HFFc6 (cell line): ENCODE measurements at regions not wholly inside any gene's neighbourhood (a gene's known extent, or its start where the extent isn't known, plus 50 kb on each side); places are given as distances from the start of the nearest gene placed in this dataset.

ENCODE experiments used
- DNase-seq: peaks from one replicate; pipeline ENCODE4 v3.0.0-alpha.2; 2018
- H3K27ac Mint-ChIP-seq: 2 replicates; pipeline ENCODE4 v1.8.0; 2020; ENCODE audit warnings: mild to moderate bottlenecking, mixed read lengths
- H3K27me3 Mint-ChIP-seq: 2 replicates; pipeline ENCODE4 v1.8.0; 2021; ENCODE audit warnings: mild to moderate bottlenecking, moderate library complexity, mixed read lengths; ENCODE audit not compliant: insufficient read depth
- H3K36me3 Mint-ChIP-seq: 2 replicates; pipeline ENCODE4 v1.8.0; 2021; ENCODE audit warnings: low read depth, mixed read lengths
- H3K4me1 Mint-ChIP-seq: 2 replicates; pipeline ENCODE4 v1.8.0; 2020; ENCODE audit warnings: low read depth, mixed read lengths
- H3K4me3 Mint-ChIP-seq: 2 replicates; pipeline ENCODE4 v1.8.0; 2020; ENCODE audit warnings: mild to moderate bottlenecking, moderate library complexity, mixed read lengths
- H3K9me3 Mint-ChIP-seq: 2 replicates; pipeline ENCODE4 v1.8.0; 2020; ENCODE audit warnings: mild to moderate bottlenecking, mixed read lengths
- TF ChIP-seq, protein P1 (sequence below): fragments of 200-600 bp; sonication (generic); IDR thresholded peaks from 2 replicates; pipeline ENCODE4 v1.5.0; 2021; ENCODE audit warnings: antibody characterized with exemption, mild to moderate bottlenecking

DNA sequence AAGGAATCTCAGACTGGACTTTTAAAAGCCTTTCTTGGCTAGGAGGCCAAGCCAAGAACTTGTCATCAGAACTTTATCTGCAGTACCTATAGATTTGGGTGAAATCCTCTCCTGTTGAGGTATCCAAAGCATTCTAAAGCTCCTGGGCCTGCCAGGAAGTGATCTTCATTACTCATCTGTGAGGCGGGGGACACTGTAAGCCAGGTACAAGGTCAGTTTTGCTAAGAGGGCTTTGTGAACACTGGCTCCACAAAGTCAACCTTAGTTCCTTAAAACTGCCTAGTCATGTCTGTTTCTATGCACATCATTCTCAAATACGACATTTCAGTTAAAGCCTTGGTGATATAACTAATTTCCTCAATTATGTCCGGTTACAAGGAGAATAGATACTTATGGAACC, 236.7 kb downstream of the PIK3R1 start:
- Mint-ChIP-seq H3K9me3 (no peaks in the 10 kb centered on the region), H3K27ac (no peak overlapping the region; the same call in 1 of the 2 replicates), H3K4me1 (peaks cover 66% of the 10 kb centered on the region), H3K36me3 (no peaks in the 10 kb centered on the region; the same call in 1 of the 2 replicates), H3K27me3 (no peaks in the 10 kb centered on the region), H3K4me3 (no peak overlapping the region)
- no peak for DNase-seq
- TF ChIP-seq, protein P1, sequence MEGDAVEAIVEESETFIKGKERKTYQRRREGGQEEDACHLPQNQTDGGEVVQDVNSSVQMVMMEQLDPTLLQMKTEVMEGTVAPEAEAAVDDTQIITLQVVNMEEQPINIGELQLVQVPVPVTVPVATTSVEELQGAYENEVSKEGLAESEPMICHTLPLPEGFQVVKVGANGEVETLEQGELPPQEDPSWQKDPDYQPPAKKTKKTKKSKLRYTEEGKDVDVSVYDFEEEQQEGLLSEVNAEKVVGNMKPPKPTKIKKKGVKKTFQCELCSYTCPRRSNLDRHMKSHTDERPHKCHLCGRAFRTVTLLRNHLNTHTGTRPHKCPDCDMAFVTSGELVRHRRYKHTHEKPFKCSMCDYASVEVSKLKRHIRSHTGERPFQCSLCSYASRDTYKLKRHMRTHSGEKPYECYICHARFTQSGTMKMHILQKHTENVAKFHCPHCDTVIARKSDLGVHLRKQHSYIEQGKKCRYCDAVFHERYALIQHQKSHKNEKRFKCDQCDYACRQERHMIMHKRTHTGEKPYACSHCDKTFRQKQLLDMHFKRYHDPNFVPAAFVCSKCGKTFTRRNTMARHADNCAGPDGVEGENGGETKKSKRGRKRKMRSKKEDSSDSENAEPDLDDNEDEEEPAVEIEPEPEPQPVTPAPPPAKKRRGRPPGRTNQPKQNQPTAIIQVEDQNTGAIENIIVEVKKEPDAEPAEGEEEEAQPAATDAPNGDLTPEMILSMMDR, result no peak

DNA sequence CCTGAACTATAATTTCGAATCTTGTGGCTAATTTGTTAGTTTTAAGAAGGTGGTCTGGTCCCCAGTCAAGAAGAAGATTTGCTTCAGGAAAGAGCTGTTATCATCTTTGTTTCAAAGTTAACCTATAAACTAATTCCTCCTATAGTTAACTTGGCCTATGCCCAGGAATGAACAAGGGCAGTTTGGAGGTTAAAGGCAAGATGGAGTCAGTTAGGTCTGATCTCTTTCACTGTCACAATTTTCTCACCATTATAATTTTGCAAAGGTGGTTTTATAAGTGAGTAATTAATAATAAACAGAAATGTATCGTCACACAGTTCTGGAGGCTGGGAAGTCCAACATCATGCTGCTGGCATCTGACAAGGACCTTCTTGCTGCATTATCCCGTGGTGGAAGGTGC, 238.6 kb downstream of the PIK3R1 start:
- Mint-ChIP-seq H3K9me3 (no peaks in the 10 kb centered on the region), H3K27ac (no peak overlapping the region), H3K4me1 (peaks cover 85% of the 10 kb centered on the region), H3K4me3 (no peak overlapping the region), H3K36me3 (no peaks in the 10 kb centered on the region; the same call in 1 of the 2 replicates), H3K27me3 (no peaks in the 10 kb centered on the region)
- no peak for DNase-seq
- TF ChIP-seq, protein P1, result no peak

DNA sequence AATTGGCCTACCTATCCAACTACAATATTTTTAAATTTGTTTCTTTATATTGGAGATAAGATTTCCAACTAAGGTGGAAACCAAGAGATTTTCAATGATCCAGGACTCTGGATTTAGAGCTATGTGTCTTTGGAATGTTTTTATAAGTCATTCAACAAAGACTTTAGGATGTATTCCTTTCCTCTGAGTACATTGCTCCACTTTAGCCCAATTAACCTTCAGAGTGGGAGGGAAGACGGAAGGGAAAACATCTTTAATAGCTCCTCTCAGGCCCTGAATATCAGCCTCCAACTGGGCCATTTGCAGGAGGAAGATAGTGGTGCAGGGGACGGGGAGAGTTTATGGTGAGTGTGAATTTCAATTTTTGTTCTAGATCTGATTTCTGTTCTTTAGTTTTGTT, 239.2 kb downstream of the PIK3R1 start:
- H3K4me1 Mint-ChIP-seq, result peaks cover 89% of the 10 kb centered on the region
- H3K36me3 Mint-ChIP-seq, result no peaks in the 10 kb centered on the region; the same call in 1 of the 2 replicates
- TF ChIP-seq, protein P1, result no peak
- H3K27ac Mint-ChIP-seq, result peak overlapping the region; percentile 74
- H3K4me3 Mint-ChIP-seq, result peak overlapping the region; percentile 68
- H3K27me3 Mint-ChIP-seq, result no peaks in the 10 kb centered on the region
- no peaks in the 10 kb centered on the region for H3K9me3 Mint-ChIP-seq
- DNase-seq, result peak; percentile 26

DNA sequence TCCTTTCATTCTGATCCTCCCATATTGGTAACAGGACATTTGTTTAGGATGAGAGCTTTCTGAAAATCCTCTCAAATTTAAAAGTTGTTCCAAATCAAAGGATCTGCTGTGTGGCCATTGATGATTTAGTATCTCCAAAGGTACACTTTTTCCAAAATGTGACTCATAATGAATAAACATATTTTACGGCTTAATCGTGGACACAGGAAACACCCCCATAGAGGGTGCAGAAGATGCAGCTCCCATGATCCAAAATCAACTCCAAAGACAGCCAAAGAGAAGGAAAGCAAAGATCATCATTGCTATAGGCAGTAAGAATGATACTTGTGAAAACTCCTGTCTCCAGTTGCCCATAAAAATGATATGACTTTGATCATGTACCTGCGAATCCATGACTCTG, 239.7 kb downstream of the PIK3R1 start:
- Mint-ChIP-seq H3K4me3 (peak overlapping the region; percentile 68), H3K27ac (peak overlapping the region; percentile 74), H3K4me1 (peaks cover 89% of the 10 kb centered on the region), H3K27me3 (no peaks in the 10 kb centered on the region), H3K9me3 (no peaks in the 10 kb centered on the region), H3K36me3 (no peaks in the 10 kb centered on the region; the same call in 1 of the 2 replicates)
- no peak for DNase-seq
- TF ChIP-seq, protein P1, result no peak

DNA sequence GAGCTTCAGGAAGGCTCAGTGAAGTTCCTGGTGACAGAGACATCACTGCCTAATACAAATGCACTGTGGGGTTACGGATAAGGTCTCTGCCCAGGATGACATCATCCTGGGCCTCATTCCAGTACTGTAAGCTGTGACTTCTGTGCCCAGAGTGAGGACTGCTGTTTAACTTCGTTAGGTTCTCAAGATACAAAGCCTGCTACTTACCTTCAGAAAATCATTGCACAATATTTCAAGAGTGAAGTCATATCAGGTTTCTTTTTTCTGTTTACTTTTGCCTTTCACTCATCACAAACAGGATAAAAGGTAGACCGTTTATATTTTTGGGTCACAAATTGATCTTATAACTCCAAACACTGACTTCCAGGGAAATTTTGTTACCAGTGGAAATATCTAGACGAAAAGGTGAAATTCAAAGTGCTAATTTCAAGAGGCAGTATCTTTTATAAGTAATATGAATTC, 241.2 kb downstream of the PIK3R1 start:
- Mint-ChIP-seq H3K27ac (peak overlapping the region; percentile 74), H3K4me1 (peaks cover 85% of the 10 kb centered on the region), H3K36me3 (no peaks in the 10 kb centered on the region), H3K4me3 (no peak overlapping the region), H3K27me3 (no peaks in the 10 kb centered on the region), H3K9me3 (no peaks in the 10 kb centered on the region)
- peak; percentile 39 for DNase-seq
- TF ChIP-seq, protein P1, result no peak

DNA sequence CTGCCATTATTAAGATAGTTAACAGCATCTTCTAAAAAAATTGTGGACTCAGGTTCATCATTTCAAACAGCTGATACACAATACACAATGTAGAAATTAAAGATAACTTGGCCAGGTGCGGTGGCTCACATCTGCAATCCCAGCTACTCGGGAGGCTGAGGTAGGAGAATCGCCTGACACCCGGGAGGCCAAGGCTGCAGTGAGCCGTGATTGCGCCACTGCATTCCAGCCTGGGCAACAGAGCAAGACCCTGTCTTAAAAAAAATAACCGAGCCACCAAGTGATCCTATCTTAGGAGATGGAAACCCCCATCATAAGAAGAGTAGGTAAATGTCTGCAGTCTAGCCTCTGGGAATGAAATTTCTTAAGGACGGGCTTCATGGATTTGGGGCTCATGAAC, 241.7 kb downstream of the PIK3R1 start:
- H3K27ac Mint-ChIP-seq, result no peak overlapping the region

More for the DNA sequence above, 241.7 kb downstream of the PIK3R1 start:
- no peaks in the 10 kb centered on the region for H3K27me3 Mint-ChIP-seq
- H3K9me3 Mint-ChIP-seq, result no peaks in the 10 kb centered on the region
- TF ChIP-seq, protein P1, result no peak
- no peak for DNase-seq
- H3K36me3 Mint-ChIP-seq, result no peaks in the 10 kb centered on the region
- H3K4me1 Mint-ChIP-seq, result peaks cover 81% of the 10 kb centered on the region
- H3K4me3 Mint-ChIP-seq, result no peak overlapping the region
